Rectal smooth muscle tissue (tissue), 1 donor: ENCODE measurements at regions not wholly inside any gene's neighbourhood (a gene's known extent, or its start where the extent isn't known, plus 50 kb on each side); places are given as distances from the start of the nearest gene placed in this dataset.
"Not testable (repeated sequence)": the region's sequence is repeated elsewhere in the genome, so short reads cannot be mapped to it uniquely, and the experiment has no call there.

Experiments used
- H3K27ac ChIP-seq: one replicate; pipeline ENCODE4 v1.7.0; 2013; ENCODE audit warnings: low read depth, low read length, inconsistent platforms
- H3K27me3 ChIP-seq: one replicate; pipeline ENCODE4 v1.7.0; 2013; ENCODE audit warnings: low read length; ENCODE audit not compliant: control insufficient read depth, insufficient read depth
- H3K36me3 ChIP-seq: one replicate; pipeline ENCODE4 v1.7.0; 2013; ENCODE audit warnings: low read length; ENCODE audit not compliant: control insufficient read depth, insufficient read depth
- H3K4me1 ChIP-seq: one replicate; pipeline ENCODE4 v1.7.0; 2013; ENCODE audit warnings: low read length; ENCODE audit not compliant: control insufficient read depth, insufficient read depth
- H3K4me3 ChIP-seq: one replicate; pipeline ENCODE4 v1.7.0; 2013; ENCODE audit warnings: low read length
- H3K9ac ChIP-seq: one replicate; pipeline ENCODE4 v1.7.0; 2013; ENCODE audit warnings: low read length

DNA sequence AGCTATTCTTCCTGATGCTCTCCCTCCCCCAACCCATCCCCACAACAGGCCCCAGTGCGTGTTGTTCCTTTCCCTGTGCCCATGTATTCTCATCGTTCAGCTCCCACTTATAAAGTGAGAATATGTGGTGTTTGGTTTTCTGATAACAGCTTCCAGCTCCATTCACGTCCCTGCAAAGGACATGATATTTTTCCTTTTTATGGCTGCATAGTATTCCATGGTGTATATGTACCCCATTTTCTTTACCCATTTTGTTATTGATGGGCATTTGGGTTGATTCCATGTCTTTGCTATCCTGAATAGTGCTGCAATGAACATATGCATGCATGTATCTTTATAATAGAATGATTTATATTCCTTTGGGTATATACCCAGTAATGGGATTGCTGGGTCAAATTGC, 186.3 kb downstream of the ALDH8A1 start:
- H3K36me3 ChIP-seq, H3K9ac ChIP-seq, H3K4me3 ChIP-seq, H3K27me3 ChIP-seq, H3K4me1 ChIP-seq, H3K27ac ChIP-seq: not testable (repeated sequence)

- Histone ChIP-seq H3K27me3 (no peaks in the 10 kb centered on the region), H3K4me1 (no peaks in the 10 kb centered on the region), H3K36me3 (no peaks in the 10 kb centered on the region), H3K4me3 (no peak overlapping the region), H3K9ac (no peak overlapping the region), H3K27ac (no peak overlapping the region)
These were observed 191.3 kb downstream of the ALDH8A1 start for GRCh38 chr6:134758621-134759020.

- Histone ChIP-seq H3K4me3 (no peak overlapping the region), H3K9ac (no peak overlapping the region), H3K27me3 (no peaks in the 10 kb centered on the region), H3K36me3 (no peaks in the 10 kb centered on the region), H3K4me1 (no peaks in the 10 kb centered on the region), H3K27ac (no peak overlapping the region)
These were observed 192.0 kb downstream of the ALDH8A1 start for GRCh38 chr6:134757911-134758361.

DNA sequence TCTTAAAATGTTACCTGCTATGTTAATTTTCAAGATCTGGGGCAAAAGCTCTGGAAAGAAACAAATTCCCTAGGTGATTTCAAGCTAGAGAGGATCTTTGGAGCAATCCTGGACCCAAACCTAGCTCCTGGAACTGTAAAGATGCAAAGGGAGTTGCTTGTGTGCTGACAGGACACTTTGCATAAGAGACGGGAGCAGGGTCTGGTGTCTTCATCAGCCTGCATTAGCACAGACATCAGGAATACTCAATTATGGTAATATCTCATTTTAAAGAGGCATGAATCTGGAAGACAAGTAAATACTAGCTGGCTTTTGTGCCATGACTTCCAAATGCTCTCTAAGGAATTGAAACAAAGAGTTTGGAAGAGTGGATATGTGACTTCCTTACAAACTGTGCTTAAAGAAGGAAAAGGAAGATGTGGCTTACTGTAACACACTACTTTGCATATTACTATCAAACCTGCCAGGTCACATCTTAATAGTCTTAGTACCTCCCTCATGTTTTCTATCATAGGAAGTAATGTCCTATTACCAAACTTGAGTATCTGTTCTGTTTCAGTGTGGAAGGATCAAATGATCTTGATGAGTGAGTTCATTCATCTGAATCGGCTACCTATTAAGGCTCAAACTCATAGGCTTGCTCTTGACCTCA, 193.4 kb downstream of the ALDH8A1 start:
- Histone ChIP-seq H3K4me3 (no peak overlapping the region), H3K27ac (no peak overlapping the region), H3K9ac (no peak overlapping the region), H3K36me3 (no peaks in the 10 kb centered on the region), H3K27me3 (no peaks in the 10 kb centered on the region), H3K4me1 (no peaks in the 10 kb centered on the region)

DNA sequence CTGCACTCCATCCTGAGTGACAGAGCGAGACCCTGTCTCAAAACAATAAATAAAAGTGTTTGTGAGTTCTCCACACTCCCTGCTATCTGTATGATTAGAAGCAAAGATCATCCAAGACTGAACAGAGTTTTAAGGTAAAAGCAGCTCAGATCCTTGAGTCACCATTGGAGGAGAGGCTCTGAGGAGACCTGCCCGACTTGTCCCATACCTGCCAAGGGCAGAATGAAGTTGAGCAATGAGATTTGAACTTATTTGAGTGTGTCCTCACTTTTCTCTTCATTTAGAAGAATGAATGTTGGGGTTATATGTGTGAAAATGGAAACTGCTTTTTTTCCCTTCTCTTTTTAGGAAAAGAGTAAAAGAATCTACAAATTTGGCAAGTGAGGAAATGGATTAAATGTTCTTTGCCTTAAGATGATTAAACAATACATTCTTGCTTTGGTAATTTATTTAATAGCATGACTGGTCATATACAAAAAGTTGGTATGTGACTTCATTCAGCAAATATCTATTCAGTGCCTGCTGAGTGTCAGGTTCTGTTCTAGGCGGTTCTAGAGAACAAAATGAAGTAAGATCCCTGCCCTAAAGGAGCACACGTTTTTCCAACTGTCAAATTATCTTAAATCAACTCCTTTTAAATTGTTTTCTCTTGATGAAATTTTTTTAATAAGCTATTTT, 195.7 kb downstream of the ALDH8A1 start:
- no peaks in the 10 kb centered on the region for H3K27me3 ChIP-seq
- no peak overlapping the region for H3K4me3 ChIP-seq
- no peak overlapping the region for H3K27ac ChIP-seq
- H3K4me1 ChIP-seq = no peaks in the 10 kb centered on the region
- H3K9ac ChIP-seq = no peak overlapping the region
- H3K36me3 ChIP-seq = no peaks in the 10 kb centered on the region

- Histone ChIP-seq H3K9ac (no peak overlapping the region), H3K4me1 (no peaks in the 10 kb centered on the region), H3K36me3 (no peaks in the 10 kb centered on the region), H3K4me3 (no peak overlapping the region), H3K27me3 (no peaks in the 10 kb centered on the region), H3K27ac (no peak overlapping the region)
These were observed 196.9 kb downstream of the ALDH8A1 start for GRCh38 chr6:134753001-134753400.

- H3K9ac ChIP-seq = no peak overlapping the region
- H3K36me3 ChIP-seq = no peaks in the 10 kb centered on the region
- no peak overlapping the region for H3K4me3 ChIP-seq
- H3K27me3 ChIP-seq = no peaks in the 10 kb centered on the region
- H3K4me1 ChIP-seq = no peaks in the 10 kb centered on the region
- no peak overlapping the region for H3K27ac ChIP-seq
These were observed 197.5 kb downstream of the ALDH8A1 start for GRCh38 chr6:134752445-134752844.

- no peaks in the 10 kb centered on the region for H3K27me3 ChIP-seq
- no peaks in the 10 kb centered on the region for H3K4me1 ChIP-seq
- no peak overlapping the region for H3K9ac ChIP-seq
- no peaks in the 10 kb centered on the region for H3K36me3 ChIP-seq
- no peak overlapping the region for H3K4me3 ChIP-seq
- no peak overlapping the region for H3K27ac ChIP-seq
These were observed 199.2 kb downstream of the ALDH8A1 start for GRCh38 chr6:134750669-134751068.

DNA sequence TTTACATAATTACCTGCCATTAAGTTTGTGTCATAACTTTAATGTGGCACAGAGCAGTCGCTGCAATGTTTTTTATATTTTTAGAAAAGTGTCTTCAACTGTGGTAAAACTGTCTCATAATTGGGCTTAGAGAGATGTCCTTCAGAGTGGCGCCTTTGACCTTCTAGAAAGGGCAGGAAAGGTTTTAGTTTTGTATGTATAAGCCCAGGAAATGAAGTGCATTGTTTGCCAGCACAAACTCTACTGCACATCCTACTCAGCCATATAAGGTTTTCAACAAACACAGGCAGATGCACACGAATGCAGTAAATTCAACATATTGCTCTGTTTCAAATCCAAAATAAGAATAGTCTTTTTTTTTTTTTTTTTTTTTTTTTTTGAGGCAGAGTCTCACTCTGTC, 201.4 kb downstream of the ALDH8A1 start:
- H3K4me1 ChIP-seq = no peaks in the 10 kb centered on the region
- no peaks in the 10 kb centered on the region for H3K36me3 ChIP-seq
- no peak overlapping the region for H3K4me3 ChIP-seq
- no peaks in the 10 kb centered on the region for H3K27me3 ChIP-seq
- H3K9ac ChIP-seq = no peak overlapping the region
- H3K27ac ChIP-seq = no peak overlapping the region

- H3K36me3 ChIP-seq, H3K27me3 ChIP-seq, H3K4me3 ChIP-seq, H3K4me1 ChIP-seq, H3K27ac ChIP-seq, H3K9ac ChIP-seq: not testable (repeated sequence)
These were observed 202.7 kb downstream of the ALDH8A1 start for GRCh38 chr6:134747197-134747596.

DNA sequence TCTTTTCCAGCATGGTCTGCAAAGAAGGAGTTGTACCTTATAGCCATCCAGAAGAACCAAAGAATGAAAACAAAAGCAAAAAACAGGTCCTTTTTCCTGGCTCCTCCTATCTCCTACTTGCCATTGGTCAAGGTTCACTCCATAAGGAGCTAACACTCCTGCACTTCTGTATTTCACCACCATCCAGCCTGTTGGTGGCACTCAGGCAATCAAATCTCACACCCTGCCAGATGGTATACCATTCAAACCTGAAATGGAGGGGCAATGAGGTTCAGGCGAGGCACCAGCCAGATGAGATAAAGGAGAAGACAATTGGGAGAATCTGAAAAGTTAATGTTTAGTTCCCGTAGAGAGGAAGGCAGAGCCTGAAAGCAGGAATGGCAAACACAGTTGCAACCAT, 203.8 kb downstream of the ALDH8A1 start:
- no peak overlapping the region for H3K4me3 ChIP-seq
- H3K9ac ChIP-seq = no peak overlapping the region
- no peaks in the 10 kb centered on the region for H3K4me1 ChIP-seq
- no peaks in the 10 kb centered on the region for H3K27me3 ChIP-seq
- H3K36me3 ChIP-seq = no peaks in the 10 kb centered on the region
- H3K27ac ChIP-seq = no peak overlapping the region

DNA sequence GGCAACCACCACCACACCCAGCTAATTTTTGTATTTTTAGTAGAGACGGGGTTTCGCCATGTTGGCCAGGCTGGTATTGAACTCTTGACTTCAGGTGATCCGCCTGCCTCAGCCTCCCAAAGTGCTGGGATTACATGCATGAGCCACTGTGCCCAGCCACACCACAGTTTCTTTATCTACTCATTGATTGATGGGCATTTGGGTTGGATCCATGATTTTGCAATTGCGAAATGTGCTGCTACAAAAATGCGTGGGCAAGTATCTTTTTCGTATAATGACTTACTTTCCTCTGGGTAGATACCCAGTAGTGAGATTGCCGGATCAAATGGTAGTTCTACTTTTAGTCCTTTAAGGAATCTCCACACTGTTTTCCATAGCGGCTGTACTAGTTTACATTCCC, 204.7 kb downstream of the ALDH8A1 start:
- H3K27ac ChIP-seq, H3K36me3 ChIP-seq, H3K9ac ChIP-seq, H3K27me3 ChIP-seq, H3K4me3 ChIP-seq, H3K4me1 ChIP-seq: not testable (repeated sequence)

DNA sequence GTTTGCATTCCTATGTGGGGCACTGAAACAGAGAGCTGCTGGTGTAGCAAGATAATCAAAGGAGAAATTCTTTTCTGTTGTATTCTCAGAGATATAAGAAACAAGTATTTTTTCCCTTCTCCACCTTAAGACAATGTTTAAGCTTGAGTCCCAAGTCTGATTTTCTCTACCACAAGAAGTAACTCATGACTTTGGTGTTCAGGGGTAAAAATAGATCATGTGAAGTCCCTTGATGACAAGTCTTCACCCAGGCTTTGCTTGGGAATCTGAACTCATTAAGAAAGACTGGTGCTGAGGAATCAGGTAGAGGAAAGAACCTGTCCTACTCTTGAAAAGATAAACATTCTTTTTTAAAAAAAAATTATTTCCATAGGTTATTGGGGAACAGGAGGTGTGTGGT, 205.6 kb downstream of the ALDH8A1 start:
- no peak overlapping the region for H3K4me3 ChIP-seq
- no peak overlapping the region for H3K27ac ChIP-seq
- no peaks in the 10 kb centered on the region for H3K27me3 ChIP-seq
- no peak overlapping the region for H3K9ac ChIP-seq
- no peaks in the 10 kb centered on the region for H3K4me1 ChIP-seq
- H3K36me3 ChIP-seq = no peaks in the 10 kb centered on the region
